Islet of Langerhans (tissue), 1 donor: ENCODE measurements at regions not wholly inside any gene's neighbourhood (a gene's known extent, or its start where the extent isn't known, plus 50 kb on each side); places are given as distances from the start of the nearest gene placed in this dataset.

Experiments used
- FAIRE-seq: peaks from one replicate; lab custom pipeline; 2011; peaks lifted over from hg19 to GRCh38; lab: Jason Lieb, UNC

- FAIRE-seq: no peak
These were observed 184.7 kb downstream of the PLPP4 start for GRCh38 chr10:120641695-120642094.

GRCh38 chr10:120643351-120643750 lies 186.3 kb downstream of the PLPP4 start:
- no peak for FAIRE-seq

- FAIRE-seq: no peak
These were observed 187.8 kb downstream of the PLPP4 start for GRCh38 chr10:120644556-120645410.

- FAIRE-seq: no peak
These were observed 189.2 kb downstream of the PLPP4 start for GRCh38 chr10:120646159-120646732.

- no peak for FAIRE-seq
These were observed 189.9 kb downstream of the PLPP4 start for GRCh38 chr10:120646738-120647456.

- FAIRE-seq: no peak
These were observed 193.8 kb downstream of the PLPP4 start for GRCh38 chr10:120650705-120651399.

GRCh38 chr10:120656107-120656506 lies 195.1 kb upstream of the WDR11 start:
- FAIRE-seq: no peak

- FAIRE-seq: no peak
These were observed 193.8 kb upstream of the WDR11 start for GRCh38 chr10:120657371-120657770.

GRCh38 chr10:120658943-120659885 lies 191.9 kb upstream of the WDR11 start:
- no peak for FAIRE-seq

GRCh38 chr10:120666308-120666707 lies 184.9 kb upstream of the WDR11 start:
- no peak for FAIRE-seq

GRCh38 chr10:120667276-120667675 lies 183.9 kb upstream of the WDR11 start:
- no peak for FAIRE-seq

GRCh38 chr10:120671491-120671890 lies 179.7 kb upstream of the WDR11 start:
- no peak for FAIRE-seq

- FAIRE-seq: no peak
These were observed 167.7 kb upstream of the WDR11 start for GRCh38 chr10:120683454-120683853.

- FAIRE-seq: no peak
These were observed 166.9 kb upstream of the WDR11 start for GRCh38 chr10:120684226-120684625.

- FAIRE-seq: no peak
These were observed 166.0 kb upstream of the WDR11 start for GRCh38 chr10:120685136-120685535.

GRCh38 chr10:120688928-120689327 lies 162.2 kb upstream of the WDR11 start:
- no peak for FAIRE-seq

- FAIRE-seq: no peak
These were observed 161.2 kb upstream of the WDR11 start for GRCh38 chr10:120689777-120690529.

- no peak for FAIRE-seq
These were observed 159.5 kb upstream of the WDR11 start for GRCh38 chr10:120691625-120692024.

GRCh38 chr10:120700426-120700825 lies 150.7 kb upstream of the WDR11 start:
- FAIRE-seq: no peak

GRCh38 chr10:120701381-120701780 lies 149.8 kb upstream of the WDR11 start:
- FAIRE-seq: no peak

- no peak for FAIRE-seq
These were observed 149.1 kb upstream of the WDR11 start for GRCh38 chr10:120702032-120702431.
